Psoas muscle (tissue), 7 donors: ENCODE measurements at regions not wholly inside any gene's neighbourhood (a gene's known extent, or its start where the extent isn't known, plus 50 kb on each side); places are given as distances from the start of the nearest gene placed in this dataset.
A peak's percentile ranks its signal among the peaks of the same experiment; 100 is the strongest.

Experiments
- ATAC-seq, 4 donors: fragments of 200-7000 bp; cut with Tn5 transposase; one replicate each; pipeline ENCODE4 v1.9.1; 2020; ENCODE audit warnings: moderate library complexity in 3 of 4, mild to moderate bottlenecking in 2 of 4
- DNase-seq, 2 donors: peaks; one replicate each; pipeline ENCODE4 v3.0.0-alpha.2; 2020
- H3K27ac ChIP-seq: fragments of 200-600 bp; one replicate; pipeline ENCODE4 v1.8.0; 2022
- H3K27me3 ChIP-seq, 3 donors: fragments of 200-600 bp in 1 of 3; one replicate each; pipeline versions ENCODE4 v1.6.1 to v1.8.0; 2013 to 2022; ENCODE audit warnings: low read length in 2 of 3, mild to moderate bottlenecking in 2 of 3, moderate library complexity in 1 of 3; ENCODE audit not compliant: insufficient read depth in 3 of 3
- H3K36me3 ChIP-seq, 2 donors: fragments of 200-600 bp in 1 of 2; one replicate each; pipeline versions ENCODE4 v1.6.1 to v1.8.0; 2013 to 2022; ENCODE audit warnings: low read depth in 1 of 2, mild to moderate bottlenecking in 1 of 2, moderate library complexity in 1 of 2; ENCODE audit not compliant: insufficient read depth in 1 of 2
- H3K4me1 ChIP-seq: fragments of 200-600 bp; one replicate; pipeline ENCODE4 v1.8.0; 2022
- H3K4me3 ChIP-seq: fragments of 200-600 bp; one replicate; pipeline ENCODE4 v1.8.0; 2022; ENCODE audit warnings: mild to moderate bottlenecking
- H3K9me3 ChIP-seq: fragments of 200-600 bp; one replicate; pipeline ENCODE4 v1.8.0; 2022
- WGBS, 3 donors: extraction: QIAGEN DNeasy Blood & Tissue Kit; methylation state at CpG; one replicate each; pipeline versions ENCODE4 v1.1.6 to v1.1.7; 2013; 5-methylcytosine and 5-hydroxymethylcytosine counted together
- intact Hi-C, 2 donors: fragments of 100-400 bp; cut with DNase I; formaldehyde crosslinking; loops; one replicate each; pipeline versions ENCODE4 v1.11.0 to v1.14.2; 2022
- TF ChIP-seq, protein P1 (sequence below): fragments of 200-600 bp; IDR thresholded peaks from one replicate; pipeline ENCODE4 v1.8.0; 2022; ENCODE audit warnings: antibody characterized with exemption
- donor health status: healthy with polysubstance abuse.
- donor health status: DM: no; HTN: no; CAD: no; lungs with moderate emphysema.
- donor health status: Bipolar disorder and iron deficiency.
- donor health status: healthy.
- donor health status: DM: yes; HTN: yes; CAD: no.
- donor health status: DM: no; HTN: no; CAD: no.
- donor health status: DM: yes; HTN: yes; CAD: no.

DNA sequence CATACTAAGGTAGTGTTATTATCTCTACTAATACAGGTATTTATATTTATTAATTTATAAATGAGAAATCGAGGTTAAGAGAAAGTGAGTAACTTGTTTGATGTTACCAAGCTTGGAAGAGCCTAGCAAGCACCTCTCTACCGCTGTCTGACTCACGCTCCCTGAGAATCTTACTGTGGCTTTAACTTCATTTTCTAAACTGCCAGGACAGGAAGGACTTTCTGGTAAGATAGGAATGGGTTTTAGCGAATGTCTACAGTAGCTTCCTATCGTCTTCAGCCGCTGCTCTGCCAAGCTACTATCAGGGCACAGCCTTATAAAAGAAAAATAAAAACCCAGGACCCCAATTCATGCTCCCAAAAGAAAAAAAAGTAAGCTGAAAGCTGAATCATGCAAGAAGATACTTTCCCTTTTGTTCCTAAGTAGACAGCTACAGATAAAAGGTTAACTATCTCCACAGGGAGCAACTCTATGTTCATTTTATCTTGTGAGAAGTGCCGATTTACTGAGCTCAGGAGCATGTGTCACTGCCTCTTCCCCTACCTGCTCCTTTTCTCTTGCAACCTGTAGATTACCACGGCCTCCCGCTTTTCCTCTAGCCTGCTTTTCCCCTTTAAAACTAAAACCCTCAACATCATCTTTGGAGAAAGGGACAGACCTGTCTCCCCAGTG, 60.2 kb downstream of the THNSL1 start:
- no peak for ATAC-seq
- H3K4me3 ChIP-seq: no peak overlapping the region
- no peak for DNase-seq
- H3K36me3 ChIP-seq: no peaks in the 10 kb centered on the region
- no peaks in the 10 kb centered on the region for H3K4me1 ChIP-seq
- H3K9me3 ChIP-seq: no peaks in the 10 kb centered on the region
- no peak overlapping the region for H3K27ac ChIP-seq
- no peaks in the 10 kb centered on the region for H3K27me3 ChIP-seq
- WGBS, 3 donors: 87 to 88% (median 88%) methylated on average over 9 of the region's 9 CpGs
- TF ChIP-seq, protein P1, sequence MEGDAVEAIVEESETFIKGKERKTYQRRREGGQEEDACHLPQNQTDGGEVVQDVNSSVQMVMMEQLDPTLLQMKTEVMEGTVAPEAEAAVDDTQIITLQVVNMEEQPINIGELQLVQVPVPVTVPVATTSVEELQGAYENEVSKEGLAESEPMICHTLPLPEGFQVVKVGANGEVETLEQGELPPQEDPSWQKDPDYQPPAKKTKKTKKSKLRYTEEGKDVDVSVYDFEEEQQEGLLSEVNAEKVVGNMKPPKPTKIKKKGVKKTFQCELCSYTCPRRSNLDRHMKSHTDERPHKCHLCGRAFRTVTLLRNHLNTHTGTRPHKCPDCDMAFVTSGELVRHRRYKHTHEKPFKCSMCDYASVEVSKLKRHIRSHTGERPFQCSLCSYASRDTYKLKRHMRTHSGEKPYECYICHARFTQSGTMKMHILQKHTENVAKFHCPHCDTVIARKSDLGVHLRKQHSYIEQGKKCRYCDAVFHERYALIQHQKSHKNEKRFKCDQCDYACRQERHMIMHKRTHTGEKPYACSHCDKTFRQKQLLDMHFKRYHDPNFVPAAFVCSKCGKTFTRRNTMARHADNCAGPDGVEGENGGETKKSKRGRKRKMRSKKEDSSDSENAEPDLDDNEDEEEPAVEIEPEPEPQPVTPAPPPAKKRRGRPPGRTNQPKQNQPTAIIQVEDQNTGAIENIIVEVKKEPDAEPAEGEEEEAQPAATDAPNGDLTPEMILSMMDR: no peak
- intact Hi-C loops: no loop called here

DNA sequence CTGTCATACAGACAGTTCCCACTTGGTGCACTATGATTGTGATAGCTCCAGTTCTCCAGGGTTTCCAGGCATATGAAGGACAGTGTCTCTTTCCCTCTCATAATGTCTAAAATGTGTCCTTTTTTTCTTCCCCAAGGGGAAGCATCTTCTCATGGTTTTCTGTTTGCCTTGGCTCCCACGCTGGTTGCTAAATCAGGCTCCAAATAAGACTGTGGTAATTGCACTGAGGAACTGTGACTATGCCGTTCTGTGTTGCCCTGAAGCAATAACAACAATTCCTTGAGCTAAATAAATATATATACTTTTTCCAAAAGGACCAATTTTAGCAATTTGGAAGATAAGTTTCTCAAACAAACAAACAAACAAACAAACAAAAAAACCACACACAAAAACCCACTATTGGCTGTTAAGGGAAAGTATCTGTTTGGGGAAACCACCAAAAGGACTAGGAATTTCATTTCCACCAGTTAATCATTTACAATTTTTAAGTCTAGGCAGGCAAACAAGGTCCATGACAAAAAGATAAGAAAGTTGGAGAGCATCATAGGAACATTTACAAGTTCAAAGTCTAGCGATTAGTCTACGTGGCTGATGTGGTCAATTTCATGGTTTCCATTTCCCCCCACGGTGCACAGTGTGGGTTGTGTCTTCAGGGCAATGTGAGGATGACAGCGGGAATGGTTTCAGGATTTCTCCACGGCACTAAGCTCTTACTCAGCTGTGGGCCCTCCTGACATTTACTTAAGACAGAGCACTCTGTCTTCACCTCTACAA, 62.4 kb downstream of the THNSL1 start:
- intact Hi-C loops: no loop called here
- Histone ChIP-seq H3K4me1 (no peaks in the 10 kb centered on the region), H3K36me3 (no peaks in the 10 kb centered on the region), H3K9me3 (no peaks in the 10 kb centered on the region), H3K27ac (no peak overlapping the region), H3K4me3 (no peak overlapping the region), H3K27me3 (no peaks in the 10 kb centered on the region)
- WGBS, 3 donors: 48 to 71% (median 52%) methylated on average over 7 of the region's 7 CpGs
- ATAC-seq (no peak), DNase-seq (no peak)
- TF ChIP-seq, protein P1: no peak

DNA sequence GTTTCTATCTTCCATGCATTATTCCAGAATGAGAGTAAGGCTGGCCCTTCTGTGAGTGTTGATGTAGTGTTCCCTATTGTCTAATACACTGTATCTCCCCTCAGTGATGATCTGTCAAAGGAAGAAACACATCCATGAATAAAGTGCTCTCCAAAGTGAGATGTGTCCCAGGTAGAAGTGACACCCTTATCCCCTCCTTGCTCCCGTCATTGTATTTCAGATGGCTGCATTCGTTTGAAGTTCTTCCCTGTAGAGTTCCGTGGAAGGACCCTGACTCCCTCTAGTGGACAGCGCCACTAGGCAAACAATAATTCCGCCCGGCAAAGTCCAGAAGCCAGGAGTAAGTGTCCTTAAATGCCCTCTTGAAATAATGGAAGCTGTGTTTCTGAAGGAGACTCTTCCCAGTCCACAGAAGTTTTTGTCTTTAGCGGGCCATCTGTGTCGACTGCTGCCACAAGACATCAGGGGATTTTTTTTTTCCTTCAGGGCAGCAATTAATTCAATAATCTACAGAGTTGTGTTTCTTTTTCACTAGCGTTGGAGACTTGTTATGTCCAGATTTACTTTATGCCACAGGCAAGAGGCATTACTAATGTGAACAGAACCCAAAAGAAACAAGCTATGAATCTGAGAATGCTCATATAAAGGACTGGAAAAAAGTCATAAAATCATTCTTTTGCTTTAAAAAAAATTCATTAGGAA, 64.6 kb downstream of the THNSL1 start:
- WGBS, 3 donors: 4 to 5% (median 4%) methylated on average over 9 of the region's 9 CpGs
- H3K27ac ChIP-seq: no peak overlapping the region

DNA sequence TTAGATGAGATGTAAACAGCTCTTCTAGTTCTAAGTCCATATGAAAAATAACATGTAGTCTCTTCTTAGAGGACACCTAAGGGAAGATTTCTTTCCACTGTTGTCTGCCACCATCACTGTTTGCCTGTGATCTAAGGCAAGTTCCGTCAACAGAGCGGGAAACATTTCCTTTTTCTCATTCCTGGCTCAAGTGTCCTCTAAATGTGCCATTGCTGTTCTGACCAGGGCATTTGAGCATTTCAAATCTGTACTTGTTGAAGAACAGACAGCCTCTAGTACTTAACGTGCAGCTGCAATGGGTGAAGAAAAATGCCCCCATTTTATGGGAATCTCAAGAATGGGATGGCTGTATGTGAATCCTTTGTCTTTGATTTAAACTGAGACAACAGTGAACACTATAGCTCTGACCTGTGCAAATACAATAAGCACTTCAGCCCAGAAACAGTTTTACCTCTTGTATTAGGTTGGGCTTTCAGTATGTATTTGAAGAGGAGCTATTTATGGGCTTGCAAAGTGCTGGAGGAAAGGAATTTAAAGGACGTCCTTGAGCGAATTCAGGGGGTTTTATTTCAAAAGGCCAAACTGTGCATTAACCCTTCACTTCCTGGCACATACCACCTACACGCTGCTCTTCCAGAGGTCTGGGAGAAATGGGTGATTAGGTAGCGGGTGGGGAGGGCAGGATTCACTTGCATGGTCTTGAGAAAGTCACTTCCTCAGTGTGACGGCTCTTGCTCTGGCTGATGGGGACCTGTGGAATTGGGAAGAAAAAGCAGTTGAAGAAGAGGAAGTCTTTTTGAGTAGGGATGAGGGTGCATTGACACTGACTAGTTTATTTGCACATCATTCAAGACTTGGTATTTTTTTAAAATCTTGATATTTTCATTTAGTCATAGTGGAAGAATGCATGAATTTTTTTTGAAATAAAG, 66.1 kb downstream of the THNSL1 start:
- intact Hi-C loops: loop anchor here (5.0 to 10.0 kb wide), 3 partner anchors 358 to 465 kb away; partner anchors contain the start of gene ARHGAP21 (in 1 of the 2)
- no peaks in the 10 kb centered on the region for H3K4me1 ChIP-seq
- ATAC-seq (no peak), DNase-seq (no peak)
- H3K27ac ChIP-seq: no peak overlapping the region
- H3K9me3 ChIP-seq: no peaks in the 10 kb centered on the region
- no peaks in the 10 kb centered on the region for H3K27me3 ChIP-seq
- 64 to 73% (median 65%) methylated on average over 8 of the region's 8 CpGs for WGBS, 3 donors
- TF ChIP-seq, protein P1: no peak
- H3K4me3 ChIP-seq: no peak overlapping the region
- H3K36me3 ChIP-seq: no peaks in the 10 kb centered on the region

More for the DNA sequence above, 64.6 kb downstream of the THNSL1 start:
- H3K27me3 ChIP-seq: no peaks in the 10 kb centered on the region
- TF ChIP-seq, protein P1: peak; percentile 87
- DNase-seq: peak; percentile 66 to 82
- peak; percentile 90 to 99 (median 96) for ATAC-seq
- no peaks in the 10 kb centered on the region for H3K4me1 ChIP-seq
- no peaks in the 10 kb centered on the region for H3K9me3 ChIP-seq
- intact Hi-C loops: loop anchor here (1.0 to 10.0 kb wide), 6 partner anchors 57 to 464 kb away; partner anchors contain the start of gene ARHGAP21 (in 1 of the 2)
- no peak overlapping the region for H3K4me3 ChIP-seq
- H3K36me3 ChIP-seq: no peaks in the 10 kb centered on the region
